ENCODE measurements at regions not wholly inside any gene's neighbourhood (a gene's known extent, or its start where the extent isn't known, plus 50 kb on each side); places are given as distances from the start of the nearest gene placed in this dataset.

- Mint-ChIP-seq H3K27ac (no peak overlapping the region), H3K27me3 (peaks cover 25% of the 10 kb centered on the region), H3K36me3 (ENCODE audit: low read depth) (no peaks in the 10 kb centered on the region), H3K4me3 (no peak overlapping the region), H3K4me1 (no peaks in the 10 kb centered on the region)
- no peak for ATAC-seq
- DNase-seq: no peak
- H3K9me3 ChIP-seq (ENCODE audit: control insufficient read depth, low read length, poor library complexity, severe bottlenecking): no peaks in the 10 kb centered on the region
Observed at GRCh38 chr9:89969881-89970639, 365.2 kb downstream of the GADD45G start.

GRCh38 chr9:89970701-89971100 lies 365.9 kb downstream of the GADD45G start:
- ATAC-seq: no peak
- Mint-ChIP-seq H3K36me3 (ENCODE audit: low read depth) (no peaks in the 10 kb centered on the region), H3K27ac (no peak overlapping the region), H3K4me3 (no peak overlapping the region), H3K4me1 (no peaks in the 10 kb centered on the region), H3K27me3 (peaks cover 20% of the 10 kb centered on the region)
- H3K9me3 ChIP-seq (ENCODE audit: control insufficient read depth, low read length, poor library complexity, severe bottlenecking): no peaks in the 10 kb centered on the region
- no peak for DNase-seq

GRCh38 chr9:89972535-89972934 lies 367.7 kb downstream of the GADD45G start:
- Mint-ChIP-seq H3K27me3 (peaks cover 20% of the 10 kb centered on the region), H3K36me3 (ENCODE audit: low read depth) (no peaks in the 10 kb centered on the region), H3K4me1 (no peaks in the 10 kb centered on the region), H3K4me3 (no peak overlapping the region), H3K27ac (no peak overlapping the region)
- DNase-seq (no peak), ATAC-seq (no peak)
- no peaks in the 10 kb centered on the region for H3K9me3 ChIP-seq (ENCODE audit: control insufficient read depth, low read length, poor library complexity, severe bottlenecking)

- H3K4me1 Mint-ChIP-seq: no peaks in the 10 kb centered on the region
- H3K27ac Mint-ChIP-seq: no peak overlapping the region
- peaks cover 21% of the 10 kb centered on the region for H3K27me3 Mint-ChIP-seq
- no peak for ATAC-seq
- H3K36me3 Mint-ChIP-seq (ENCODE audit: low read depth): no peaks in the 10 kb centered on the region
- no peak overlapping the region for H3K4me3 Mint-ChIP-seq
- DNase-seq: no peak
- H3K9me3 ChIP-seq (ENCODE audit: control insufficient read depth, low read length, poor library complexity, severe bottlenecking): no peaks in the 10 kb centered on the region
Observed at GRCh38 chr9:89974582-89974981, 369.8 kb downstream of the GADD45G start.

GRCh38 chr9:89975024-89975423 lies 370.2 kb downstream of the GADD45G start:
- H3K36me3 Mint-ChIP-seq (ENCODE audit: low read depth): no peaks in the 10 kb centered on the region
- no peak for DNase-seq
- H3K9me3 ChIP-seq (ENCODE audit: control insufficient read depth, low read length, poor library complexity, severe bottlenecking): no peaks in the 10 kb centered on the region
- H3K4me3 Mint-ChIP-seq: no peak overlapping the region
- H3K27ac Mint-ChIP-seq: no peak overlapping the region
- H3K27me3 Mint-ChIP-seq: peaks cover 21% of the 10 kb centered on the region
- no peaks in the 10 kb centered on the region for H3K4me1 Mint-ChIP-seq
- no peak for ATAC-seq

- H3K36me3 Mint-ChIP-seq (ENCODE audit: low read depth): no peaks in the 10 kb centered on the region
- ATAC-seq (no peak), DNase-seq (no peak)
- H3K4me1 Mint-ChIP-seq: no peaks in the 10 kb centered on the region
- H3K9me3 ChIP-seq (ENCODE audit: control insufficient read depth, low read length, poor library complexity, severe bottlenecking): no peaks in the 10 kb centered on the region
- H3K27me3 Mint-ChIP-seq: peaks cover 26% of the 10 kb centered on the region
- H3K27ac Mint-ChIP-seq: no peak overlapping the region
- no peak overlapping the region for H3K4me3 Mint-ChIP-seq
Observed at GRCh38 chr9:89975630-89976029, 370.8 kb downstream of the GADD45G start.

- H3K4me1 Mint-ChIP-seq: no peaks in the 10 kb centered on the region
- ATAC-seq (no peak), DNase-seq (no peak)
- H3K9me3 ChIP-seq (ENCODE audit: control insufficient read depth, low read length, poor library complexity, severe bottlenecking): no peaks in the 10 kb centered on the region
- H3K36me3 Mint-ChIP-seq (ENCODE audit: low read depth): peaks cover 4% of the 10 kb centered on the region
- H3K27ac Mint-ChIP-seq: no peak overlapping the region
- no peak overlapping the region for H3K4me3 Mint-ChIP-seq
- peaks cover 41% of the 10 kb centered on the region for H3K27me3 Mint-ChIP-seq
Observed at GRCh38 chr9:89978185-89978584, 373.4 kb downstream of the GADD45G start.

- H3K36me3 Mint-ChIP-seq (ENCODE audit: low read depth): peaks cover 4% of the 10 kb centered on the region
- no peak overlapping the region for H3K27ac Mint-ChIP-seq
- H3K4me1 Mint-ChIP-seq: peaks cover 2% of the 10 kb centered on the region
- H3K4me3 Mint-ChIP-seq: no peak overlapping the region
- ATAC-seq (no peak), DNase-seq (no peak)
- peaks cover 53% of the 10 kb centered on the region for H3K27me3 Mint-ChIP-seq
- H3K9me3 ChIP-seq (ENCODE audit: control insufficient read depth, low read length, poor library complexity, severe bottlenecking): no peaks in the 10 kb centered on the region
Observed at GRCh38 chr9:89980600-89980999, 375.8 kb downstream of the GADD45G start.

GRCh38 chr9:89982016-89982415 lies 377.2 kb downstream of the GADD45G start:
- no peak for DNase-seq
- no peak for ATAC-seq
- Mint-ChIP-seq H3K4me3 (no peak overlapping the region), H3K36me3 (ENCODE audit: low read depth) (peaks cover 4% of the 10 kb centered on the region), H3K27ac (no peak overlapping the region), H3K4me1 (peaks cover 4% of the 10 kb centered on the region), H3K27me3 (peaks cover 59% of the 10 kb centered on the region)
- H3K9me3 ChIP-seq (ENCODE audit: control insufficient read depth, low read length, poor library complexity, severe bottlenecking): no peaks in the 10 kb centered on the region

GRCh38 chr9:89983411-89983810 lies 378.6 kb downstream of the GADD45G start:
- Mint-ChIP-seq H3K27ac (no peak overlapping the region), H3K36me3 (ENCODE audit: low read depth) (peaks cover 4% of the 10 kb centered on the region), H3K4me3 (no peak overlapping the region), H3K4me1 (peaks cover 4% of the 10 kb centered on the region), H3K27me3 (peaks cover 68% of the 10 kb centered on the region)
- no peaks in the 10 kb centered on the region for H3K9me3 ChIP-seq (ENCODE audit: control insufficient read depth, low read length, poor library complexity, severe bottlenecking)
- DNase-seq (no peak), ATAC-seq (no peak)

GRCh38 chr9:89984214-89984613 lies 379.4 kb downstream of the GADD45G start:
- DNase-seq: no peak
- no peak overlapping the region for H3K4me3 Mint-ChIP-seq
- peaks cover 4% of the 10 kb centered on the region for H3K4me1 Mint-ChIP-seq
- H3K36me3 Mint-ChIP-seq (ENCODE audit: low read depth): peaks cover 4% of the 10 kb centered on the region
- no peaks in the 10 kb centered on the region for H3K9me3 ChIP-seq (ENCODE audit: control insufficient read depth, low read length, poor library complexity, severe bottlenecking)
- H3K27ac Mint-ChIP-seq: no peak overlapping the region
- no peak for ATAC-seq
- peaks cover 60% of the 10 kb centered on the region for H3K27me3 Mint-ChIP-seq

- H3K4me3 Mint-ChIP-seq: no peak overlapping the region
- peaks cover 4% of the 10 kb centered on the region for H3K4me1 Mint-ChIP-seq
- H3K27ac Mint-ChIP-seq: no peak overlapping the region
- ATAC-seq: no peak
- no peak for DNase-seq
- H3K36me3 Mint-ChIP-seq (ENCODE audit: low read depth): peaks cover 4% of the 10 kb centered on the region
- no peaks in the 10 kb centered on the region for H3K9me3 ChIP-seq (ENCODE audit: control insufficient read depth, low read length, poor library complexity, severe bottlenecking)
- H3K27me3 Mint-ChIP-seq: peaks cover 52% of the 10 kb centered on the region
Observed at GRCh38 chr9:89985068-89985467, 380.3 kb downstream of the GADD45G start.

- Mint-ChIP-seq H3K27me3 (peaks cover 49% of the 10 kb centered on the region), H3K27ac (no peak overlapping the region), H3K4me1 (peaks cover 4% of the 10 kb centered on the region), H3K36me3 (ENCODE audit: low read depth) (peaks cover 4% of the 10 kb centered on the region), H3K4me3 (no peak overlapping the region)
- no peak for ATAC-seq
- no peak for DNase-seq
- no peaks in the 10 kb centered on the region for H3K9me3 ChIP-seq (ENCODE audit: control insufficient read depth, low read length, poor library complexity, severe bottlenecking)
Observed at GRCh38 chr9:89986190-89986589, 381.4 kb downstream of the GADD45G start.

- no peak for DNase-seq
- ATAC-seq: no peak
- Mint-ChIP-seq H3K36me3 (ENCODE audit: low read depth) (no peaks in the 10 kb centered on the region), H3K4me3 (no peak overlapping the region), H3K4me1 (peaks cover 4% of the 10 kb centered on the region), H3K27me3 (peaks cover 40% of the 10 kb centered on the region), H3K27ac (no peak overlapping the region)
- no peaks in the 10 kb centered on the region for H3K9me3 ChIP-seq (ENCODE audit: control insufficient read depth, low read length, poor library complexity, severe bottlenecking)
Observed at GRCh38 chr9:89988458-89988857, 383.6 kb downstream of the GADD45G start.
